ENCODE measurements at regions not wholly inside any gene's neighbourhood (a gene's known extent, or its start where the extent isn't known, plus 50 kb on each side); places are given as distances from the start of the nearest gene placed in this dataset.

- no peak for TF ChIP-seq CTCF (IDR thresholded peaks at IDR 0.05)
- no peak for TF ChIP-seq POLR2AphosphoS5 (IDR thresholded peaks at IDR 0.05)
- TF ChIP-seq EP300 (IDR thresholded peaks at IDR 0.05) = no peak
- no peak for TF ChIP-seq POLR2A (IDR thresholded peaks at IDR 0.05)
Measured at GRCh38 chr9:129442803-129443511, 177.9 kb downstream of the C9orf50 start.
